Stomach (tissue), 8 donors: ENCODE measurements at regions not wholly inside any gene's neighbourhood (a gene's known extent, or its start where the extent isn't known, plus 50 kb on each side); places are given as distances from the start of the nearest gene placed in this dataset.
"Not testable (repeated sequence)": the region's sequence is repeated elsewhere in the genome, so short reads cannot be mapped to it uniquely, and the experiment has no call there.

Source experiments
- DNase-seq, 2 donors: peaks; one replicate each; pipeline versions ENCODE4 v3.0.0 to v3.0.0-alpha.2; 2013 to 2019
- H3K27ac ChIP-seq, 5 donors: fragments of 200-600 bp in 4 of 5; sonication (generic) in 4 of 5; one replicate each; pipeline ENCODE4 v1.5.1; 2013 to 2019; ENCODE audit warnings: mild to moderate bottlenecking in 1 of 5, moderate library complexity in 1 of 5
- H3K27me3 ChIP-seq, 3 donors: fragments of 200-600 bp; sonication (generic); one replicate each; pipeline ENCODE4 v1.5.1; 2017 to 2019; ENCODE audit warnings: mixed run types in 1 of 3
- H3K36me3 ChIP-seq, 4 donors: fragments of 200-600 bp; sonication (generic); 1 replicate in 3 of 4; 2 replicates in 1 of 4; pipeline ENCODE4 v1.5.1; 2016 to 2019
- H3K4me1 ChIP-seq, 4 donors: fragments of 200-600 bp; sonication (generic); one replicate each; pipeline ENCODE4 v1.5.1; 2016 to 2019
- H3K4me3 ChIP-seq, 4 donors: fragments of 200-600 bp; sonication (generic) in 3 of 4; one replicate each; pipeline ENCODE4 v1.5.1; 2016 to 2019; ENCODE audit warnings: mild to moderate bottlenecking in 1 of 4
- H3K9me3 ChIP-seq, 4 donors: fragments of 200-600 bp; sonication (generic); one replicate each; pipeline ENCODE4 v1.5.1; 2016 to 2019
- CTCF ChIP-seq, 7 experiments: fragments of 450-650 bp in 4 of 7; fragments of 200-600 bp in 3 of 7; sonication (generic) in 3 of 7; IDR thresholded peaks; one replicate each; pipeline ENCODE4 v1.5.1; 2016 to 2019; ENCODE audit warnings: antibody characterized with exemption in 7 of 7, control low read depth in 2 of 7, mild to moderate bottlenecking in 1 of 7
- EP300 ChIP-seq: sonication (generic); formaldehyde crosslinking; IDR thresholded peaks from one replicate; pipeline ENCODE4 v1.6.1; 2017; ENCODE audit warnings: antibody characterized with exemption
- POLR2A ChIP-seq, 4 donors: fragments of 450-650 bp; IDR thresholded peaks; one replicate each; pipeline ENCODE4 v1.6.1; 2016; ENCODE audit warnings: antibody characterized with exemption in 4 of 4, control low read depth in 2 of 4, mild to moderate bottlenecking in 1 of 4, moderate library complexity in 1 of 4
- POLR2AphosphoS5 ChIP-seq, 3 donors: sonication (generic); formaldehyde crosslinking; IDR thresholded peaks; one replicate each; pipeline ENCODE4 v1.6.1; 2016; ENCODE audit warnings: antibody characterized with exemption in 3 of 3
- WGBS, 5 donors: extraction: QIAGEN DNeasy Blood & Tissue Kit in 3 of 5; methylation state at CpG; one replicate each; pipeline versions ENCODE4 v1.1.5 to v1.1.7; 2013 to 2018; 5-methylcytosine and 5-hydroxymethylcytosine counted together
- intact Hi-C: fragments of 100-400 bp; cut with DNase I; formaldehyde crosslinking; loops from one replicate; pipeline ENCODE4 v1.15.1; 2023; ENCODE audit warnings: low total_unique reads
- donor health status: healthy with polysubstance abuse.
- donor health status: Bipolar disorder and iron deficiency.
- donor health status: healthy.

GRCh38 chr1:189726806-189727205 lies 750.9 kb downstream of the BRINP3 start:
- no peaks in the 10 kb centered on the region for H3K9me3 ChIP-seq
- no peaks in the 10 kb centered on the region for H3K27me3 ChIP-seq
- no peak overlapping the region for H3K4me3 ChIP-seq
- WGBS, 5 donors: 81 to 92% (median 91%) methylated on average over 4 of the region's 4 CpGs
- H3K36me3 ChIP-seq: no peaks in the 10 kb centered on the region
- H3K27ac ChIP-seq: no peak overlapping the region
- no peak for DNase-seq
- intact Hi-C loops: no loop called here
- no peak for TF ChIP-seq CTCF (IDR thresholded peaks at IDR 0.05)
- TF ChIP-seq POLR2AphosphoS5 (IDR thresholded peaks at IDR 0.05): no peak
- TF ChIP-seq POLR2A (IDR thresholded peaks at IDR 0.05): no peak
- TF ChIP-seq EP300: no peak
- no peaks in the 10 kb centered on the region for H3K4me1 ChIP-seq

DNA sequence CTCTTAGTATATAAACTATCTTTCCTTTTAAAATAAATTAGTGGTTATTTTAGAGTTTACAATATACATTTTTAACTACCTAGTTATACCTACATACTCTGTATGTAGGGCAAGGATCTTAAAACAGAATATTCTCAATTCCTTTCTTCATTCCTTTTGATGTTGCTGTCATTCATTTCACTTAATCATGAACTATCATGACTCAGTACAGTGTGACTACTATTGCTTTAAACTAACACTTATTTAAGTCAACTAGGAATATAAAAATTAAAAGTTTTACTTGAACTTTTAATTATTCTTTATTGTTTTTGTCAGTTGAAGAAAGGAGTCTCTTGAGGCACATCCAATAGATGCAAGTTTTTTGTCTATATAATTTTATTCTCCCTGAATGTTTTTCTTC lies 726.4 kb downstream of the BRINP3 start:
- no peak overlapping the region for H3K27ac ChIP-seq
- DNase-seq: no peak
- peaks cover 0 to 8% (median 6%) of the 10 kb centered on the region in 4 donors for H3K9me3 ChIP-seq
- TF ChIP-seq EP300: no peak
- no peak for TF ChIP-seq CTCF (IDR thresholded peaks at IDR 0.05)
- TF ChIP-seq POLR2A (IDR thresholded peaks at IDR 0.05): no peak
- no peak for TF ChIP-seq POLR2AphosphoS5 (IDR thresholded peaks at IDR 0.05)
- H3K36me3 ChIP-seq: no peaks in the 10 kb centered on the region
- no peaks in the 10 kb centered on the region for H3K4me1 ChIP-seq
- intact Hi-C loops: no loop called here
- H3K4me3 ChIP-seq: no peak overlapping the region
- H3K27me3 ChIP-seq: no peaks in the 10 kb centered on the region

GRCh38 chr1:189752461-189752995 lies 725.1 kb downstream of the BRINP3 start:
- intact Hi-C loops: no loop called here
- 27 to 43% (median 39%) methylated on average over 1 of the region's 1 CpG for WGBS, 5 donors
- DNase-seq: peak in 1 of 2 donors; percentile 60

DNA sequence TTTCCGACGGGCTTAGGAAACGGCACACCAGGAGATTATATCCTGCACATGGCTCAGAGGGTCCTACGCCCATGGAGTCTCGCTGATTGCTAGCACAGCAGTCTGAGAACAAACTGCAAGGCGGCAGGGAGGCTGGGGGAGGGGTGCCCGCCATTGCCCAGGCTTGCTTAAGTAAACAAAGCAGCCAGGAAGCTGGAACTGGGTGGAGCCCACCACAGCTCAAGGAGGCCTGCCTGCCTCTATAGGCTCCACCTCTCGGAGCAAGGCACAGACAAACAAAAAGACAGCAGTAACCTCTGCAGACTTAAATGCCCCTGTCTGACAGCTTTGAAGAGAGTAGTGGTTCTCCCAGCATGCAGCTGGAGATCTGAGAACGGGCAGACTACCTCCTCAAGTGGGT lies 722.6 kb downstream of the BRINP3 start:
- intact Hi-C loops, H3K27me3 ChIP-seq, H3K4me3 ChIP-seq, H3K27ac ChIP-seq, DNase-seq, H3K4me1 ChIP-seq, H3K36me3 ChIP-seq, H3K9me3 ChIP-seq: not testable (repeated sequence)
- 77 to 93% (median 88%) methylated on average over 7 to 9 of the region's 9 CpGs for WGBS, 5 donors

More at GRCh38 chr1:189752461-189752995, 725.1 kb downstream of the BRINP3 start:
- TF ChIP-seq POLR2AphosphoS5 (IDR thresholded peaks at IDR 0.05) (no peak), CTCF (IDR thresholded peaks at IDR 0.05) (no peak), EP300 (no peak), POLR2A (IDR thresholded peaks at IDR 0.05) (no peak)
- Histone ChIP-seq H3K9me3 (peaks cover 0 to 8% (median 6%) of the 10 kb centered on the region in 4 donors), H3K4me1 (no peaks in the 10 kb centered on the region), H3K27ac (no peak overlapping the region), H3K36me3 (no peaks in the 10 kb centered on the region), H3K4me3 (no peak overlapping the region), H3K27me3 (no peaks in the 10 kb centered on the region)

- no peak for DNase-seq
- 66 to 78% (median 77%) methylated on average over 2 of the region's 2 CpGs for WGBS, 5 donors
- no peaks in the 10 kb centered on the region for H3K4me1 ChIP-seq
- TF ChIP-seq EP300 (no peak), POLR2AphosphoS5 (IDR thresholded peaks at IDR 0.05) (no peak), POLR2A (IDR thresholded peaks at IDR 0.05) (no peak), CTCF (IDR thresholded peaks at IDR 0.05) (no peak)
- no peaks in the 10 kb centered on the region for H3K9me3 ChIP-seq
- H3K4me3 ChIP-seq: no peak overlapping the region
- H3K36me3 ChIP-seq: no peaks in the 10 kb centered on the region
- intact Hi-C loops: no loop called here
- H3K27me3 ChIP-seq: no peaks in the 10 kb centered on the region
- no peak overlapping the region for H3K27ac ChIP-seq
These were observed 713.0 kb downstream of the BRINP3 start for GRCh38 chr1:189764391-189765320.
